GOT3 (cell line): ENCODE measurements at regions not wholly inside any gene's neighbourhood (a gene's known extent, or its start where the extent isn't known, plus 50 kb on each side); places are given as distances from the start of the nearest gene placed in this dataset.

Source experiments
- DNase-seq: peaks from one replicate; lab custom pipeline; 2025; ENCODE audit warnings: mixed read lengths; lab: John Stamatoyannopoulos, UW

DNA sequence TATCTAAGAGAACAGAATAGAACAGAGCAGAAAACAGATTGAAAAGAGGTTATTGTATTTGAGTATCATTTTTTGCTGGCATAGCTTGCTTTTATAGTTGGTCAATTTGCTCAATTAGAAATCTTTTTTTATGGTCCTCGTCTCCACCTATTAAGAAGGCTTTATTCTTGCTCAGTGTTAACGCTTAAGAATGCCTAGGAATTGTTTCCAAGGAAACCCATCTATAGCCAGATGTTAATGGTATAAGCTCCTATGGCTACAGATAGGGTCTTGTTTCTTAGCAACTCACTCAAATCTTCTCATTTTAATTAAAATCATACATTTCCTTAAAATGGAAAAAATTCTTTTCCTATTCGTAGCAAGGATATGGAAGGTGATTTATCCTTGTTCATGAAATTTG is 392.3 kb downstream of the TMEM135 start:
- no peak for DNase-seq

DNA sequence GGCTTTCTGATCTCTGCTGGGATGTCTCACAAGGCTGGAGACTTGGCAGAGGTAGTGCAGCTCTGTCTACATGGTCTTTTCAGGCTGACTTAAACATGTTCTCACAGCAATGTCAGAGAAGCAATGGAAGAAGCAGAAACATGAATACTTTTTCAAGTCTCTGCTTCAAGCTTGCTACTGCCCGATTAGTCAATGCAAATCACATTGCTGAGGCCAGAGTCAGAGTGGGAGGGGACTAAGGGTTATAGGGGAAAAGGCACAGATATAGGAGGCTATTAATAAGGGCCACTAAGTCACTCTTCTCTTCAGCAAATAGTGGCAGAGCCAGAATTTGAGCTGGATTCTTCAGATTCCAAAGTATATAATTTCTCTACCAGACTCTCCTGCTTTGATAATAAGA is 390.5 kb downstream of the TMEM135 start:
- no peak for DNase-seq

DNA sequence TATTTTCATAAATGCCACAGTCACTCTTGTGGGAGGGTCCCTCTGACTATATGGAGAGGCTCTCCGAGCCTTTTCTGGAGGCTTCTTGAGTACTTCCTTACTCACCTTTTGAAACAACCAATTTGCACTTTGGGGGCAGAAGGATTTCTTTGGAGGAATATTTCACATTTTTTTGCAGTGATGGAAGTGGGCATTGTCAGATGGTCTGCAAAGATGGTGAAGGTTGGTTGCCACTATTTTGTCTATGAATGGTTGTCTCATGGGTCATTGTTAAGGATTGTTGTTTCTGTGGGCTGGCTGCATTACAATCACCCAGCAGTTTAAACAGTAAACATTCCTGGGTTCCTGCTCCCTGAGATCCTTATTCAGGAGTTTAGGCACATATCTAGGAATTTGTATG is 388.2 kb downstream of the TMEM135 start:
- no peak for DNase-seq

DNA sequence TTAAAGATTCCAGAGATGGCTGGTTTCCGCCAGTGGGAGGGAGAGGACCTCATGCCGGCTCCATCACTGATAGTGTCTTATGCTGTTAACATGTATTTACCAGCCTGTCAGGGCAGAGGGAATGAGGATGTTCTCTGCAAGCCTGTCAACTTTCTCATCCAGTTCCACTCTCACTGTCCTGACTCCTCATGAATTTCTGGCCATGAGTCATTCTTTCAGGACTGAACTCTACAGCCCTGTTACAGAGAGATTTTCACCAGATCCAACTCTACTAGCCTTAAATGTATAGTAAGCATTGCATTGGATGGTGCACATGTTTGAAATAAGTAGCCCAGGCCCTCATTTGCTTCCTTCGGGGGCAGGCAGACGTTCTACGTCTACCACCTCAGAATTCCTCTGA is 387.7 kb downstream of the TMEM135 start:
- no peak for DNase-seq

DNA sequence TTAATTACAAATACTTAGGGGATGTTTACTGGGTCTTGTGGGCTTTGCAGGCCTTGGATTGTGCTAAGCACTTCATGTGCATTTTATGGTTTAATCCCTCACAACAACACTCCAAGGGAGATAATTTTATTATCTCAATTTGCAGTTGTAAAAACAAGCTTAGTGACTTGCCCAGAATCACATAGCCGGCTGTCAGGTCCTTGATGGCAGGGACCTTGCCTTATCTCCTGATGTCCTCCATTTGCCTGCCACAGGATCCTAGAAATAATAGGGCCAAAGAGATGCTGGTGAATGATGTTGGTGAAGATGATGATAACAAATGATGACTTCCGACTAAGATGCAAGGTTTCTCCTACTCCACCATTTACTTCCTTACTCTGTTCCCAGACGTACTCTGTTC is 385.4 kb downstream of the TMEM135 start:
- no peak for DNase-seq

DNA sequence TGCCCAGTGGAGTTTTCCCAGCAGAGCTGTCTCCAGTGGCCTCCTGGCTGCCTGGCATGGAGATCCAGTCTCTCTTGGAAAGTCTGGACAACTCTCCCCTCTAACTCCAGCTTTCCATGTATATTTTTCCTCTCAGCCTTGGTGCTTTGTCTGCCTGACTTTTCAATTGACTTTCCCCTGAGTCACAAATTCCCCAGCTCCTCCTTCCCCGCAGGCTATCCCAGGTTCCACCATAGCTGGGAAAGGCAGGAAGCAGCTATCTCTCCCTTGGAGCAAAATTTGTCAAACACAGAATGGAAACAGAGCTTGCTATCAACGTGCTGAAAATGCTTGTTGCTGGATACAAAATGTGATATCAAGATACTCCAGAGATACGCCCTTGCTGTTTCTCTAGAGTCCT is 384.8 kb downstream of the TMEM135 start:
- DNase-seq = no peak

DNA sequence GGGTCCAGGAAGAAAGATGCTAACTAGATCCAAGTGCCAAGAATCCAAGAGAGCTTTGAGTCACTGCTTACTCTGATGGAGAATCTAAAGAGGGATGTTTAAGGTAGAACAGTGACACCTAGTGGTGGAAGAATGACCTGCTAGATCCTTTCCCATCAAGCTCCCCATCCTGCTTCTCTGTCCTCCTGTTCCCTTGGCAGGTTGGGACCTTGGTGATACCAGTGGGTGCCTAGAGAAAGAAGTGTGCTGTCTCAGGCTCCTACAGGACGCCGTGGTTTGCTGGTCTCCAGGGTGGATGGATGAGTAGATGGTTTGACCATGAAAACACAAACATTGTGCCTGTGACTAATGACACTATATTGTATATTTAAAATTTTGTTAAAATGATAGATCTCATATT is 383.7 kb downstream of the TMEM135 start:
- DNase-seq = no peak

DNA sequence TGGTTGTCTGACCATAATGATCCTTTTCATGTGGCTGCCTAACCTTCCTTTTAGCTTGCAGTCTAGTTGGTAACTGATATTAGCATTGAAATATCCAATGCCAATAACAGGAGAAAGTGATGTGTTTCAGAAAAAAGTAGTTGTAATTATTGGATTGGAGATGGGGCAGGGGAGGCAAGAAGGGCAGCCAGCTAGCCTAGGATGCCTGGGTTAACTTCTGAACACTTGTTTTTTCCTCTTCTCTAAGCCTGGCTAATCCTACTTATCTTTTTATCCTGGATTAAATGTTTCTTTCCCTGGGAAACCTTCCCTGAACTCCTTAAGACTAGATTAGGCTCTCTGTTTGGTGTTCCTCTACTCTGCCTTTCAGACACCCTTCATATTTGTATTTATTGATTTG is 380.2 kb downstream of the TMEM135 start:
- DNase-seq = no peak

DNA sequence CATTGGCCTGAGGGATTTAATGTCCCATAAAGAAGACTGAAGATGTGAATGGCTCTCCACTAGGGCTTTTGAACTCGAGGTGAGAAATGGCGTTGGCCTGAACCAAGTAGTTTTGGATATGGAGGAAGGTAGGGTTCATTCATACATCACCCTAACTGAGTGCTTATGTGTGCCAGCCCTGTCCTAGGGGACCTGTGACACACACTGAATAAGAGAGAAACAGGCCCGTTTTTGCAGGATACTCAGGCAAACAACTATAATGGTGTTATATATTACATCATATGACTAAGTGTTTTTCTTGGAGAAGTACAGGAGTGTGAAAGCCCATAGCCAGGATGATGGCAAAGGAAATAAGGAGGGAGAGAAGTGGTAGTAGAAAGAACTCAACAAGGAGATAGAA is 368.1 kb downstream of the TMEM135 start:
- no peak for DNase-seq

DNA sequence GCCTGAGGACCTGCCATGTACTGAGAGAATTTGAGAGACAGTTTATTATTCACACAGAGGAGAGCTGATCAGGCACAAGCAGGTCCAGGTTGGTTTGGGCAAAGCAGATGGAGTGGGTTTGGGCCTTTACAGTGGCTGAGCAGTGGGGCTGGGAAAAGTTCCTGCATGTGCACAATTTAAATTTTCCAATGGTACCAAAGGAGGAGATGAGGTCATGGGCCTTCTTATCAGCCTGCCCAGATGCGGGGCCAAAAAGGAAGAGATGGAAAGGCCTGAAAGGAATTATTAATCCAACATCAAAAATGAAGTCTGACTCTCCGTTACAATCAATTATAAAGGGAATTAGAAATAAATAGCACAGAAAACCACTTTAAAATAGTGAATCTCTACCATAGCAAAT is 367.6 kb downstream of the TMEM135 start:
- DNase-seq = no peak

DNA sequence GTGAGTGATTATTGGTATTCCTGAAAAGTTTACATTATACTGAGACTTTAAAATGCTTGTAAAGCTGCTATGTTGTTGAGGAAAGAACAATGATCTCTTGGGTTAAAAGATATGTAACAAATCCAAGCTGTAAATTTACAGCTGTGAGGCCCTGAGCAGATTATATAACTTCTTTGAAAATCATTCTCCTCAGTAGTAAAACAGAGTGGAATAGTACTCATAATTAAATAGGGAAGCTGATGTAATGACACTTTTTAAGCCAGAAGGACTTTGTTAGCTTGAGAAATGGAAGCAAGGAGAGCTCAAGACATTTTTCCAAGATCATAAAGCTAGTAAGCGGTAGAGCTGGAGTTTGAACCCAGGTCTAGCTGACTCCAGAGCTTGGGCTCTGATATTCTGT is 363.9 kb downstream of the TMEM135 start:
- no peak for DNase-seq

DNA sequence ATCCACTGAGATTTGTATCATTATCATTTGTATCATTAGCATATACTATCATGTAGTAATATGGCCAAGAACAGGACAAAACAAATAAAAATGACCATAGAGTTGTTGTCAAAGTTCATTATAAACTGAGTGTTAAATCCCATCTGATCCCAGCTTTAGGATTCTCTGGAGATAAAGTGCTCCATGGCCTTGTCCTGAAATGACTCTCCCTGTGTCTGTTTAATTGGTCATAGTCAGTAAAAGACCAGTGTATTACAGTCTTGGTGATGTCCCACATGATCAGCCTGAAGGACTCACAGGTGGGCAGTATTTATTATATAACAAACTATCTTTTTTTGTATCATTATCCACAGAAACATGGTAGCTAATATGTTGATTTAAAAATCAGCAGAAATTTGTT is 361.6 kb downstream of the TMEM135 start:
- DNase-seq = no peak

DNA sequence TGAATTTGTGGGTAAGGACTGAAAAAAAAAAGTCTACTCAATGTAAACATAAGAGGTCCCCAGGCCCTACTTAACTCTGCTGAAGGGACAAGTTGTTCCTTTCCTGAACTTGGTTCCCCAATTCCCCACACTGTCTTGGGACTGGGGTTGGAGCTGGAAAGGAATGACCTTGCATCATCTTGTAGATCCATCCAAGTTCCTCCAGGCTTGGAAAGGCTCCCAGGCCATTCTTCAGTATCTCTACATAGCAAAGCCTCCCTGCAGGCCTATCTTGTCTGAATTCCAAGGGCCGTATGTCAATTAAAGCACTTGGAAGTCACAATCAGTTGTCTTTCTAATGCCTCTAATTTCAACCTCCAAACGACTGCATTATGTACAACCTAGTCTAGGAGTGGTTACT is 361.2 kb downstream of the TMEM135 start:
- no peak for DNase-seq

DNA sequence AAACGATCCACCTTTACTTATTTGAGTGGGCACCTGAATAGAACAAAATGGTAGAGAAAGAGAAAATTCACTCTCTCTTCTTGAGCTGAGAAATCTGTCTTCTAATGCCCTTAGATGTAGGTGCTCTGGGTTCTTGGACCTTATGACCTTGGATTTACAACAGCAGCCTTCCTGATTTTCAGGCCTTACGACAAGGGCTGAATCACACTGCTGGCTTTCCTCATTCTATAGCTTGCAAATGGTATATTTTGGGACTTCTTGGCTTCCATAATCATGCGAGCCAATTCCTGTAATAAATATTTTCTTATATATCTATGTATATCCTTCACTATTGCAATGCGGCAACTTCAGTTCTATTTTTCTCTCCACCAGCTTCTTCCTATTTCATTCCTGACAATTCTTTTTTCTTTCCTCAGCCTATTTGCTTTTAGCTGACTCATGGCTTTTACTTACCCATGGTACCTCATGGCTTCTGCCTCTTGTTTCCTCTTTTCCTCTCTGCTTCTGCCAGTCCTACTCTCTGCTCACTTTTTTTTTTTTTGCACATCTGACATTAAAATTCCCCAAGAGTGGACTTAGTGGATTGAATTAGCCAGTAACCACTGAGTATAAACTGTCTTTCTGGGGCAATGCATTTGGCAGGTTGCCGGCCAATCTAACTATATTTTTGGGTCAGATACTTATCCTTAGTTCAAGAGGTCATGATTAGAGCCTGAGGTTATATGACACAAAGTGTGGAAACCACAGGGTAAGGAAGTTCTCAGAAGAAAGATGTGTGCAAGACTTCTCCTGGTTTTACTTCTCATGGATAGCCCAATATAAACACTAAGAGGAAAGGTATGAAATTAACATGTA is 359.5 kb downstream of the TMEM135 start:
- DNase-seq = no peak

DNA sequence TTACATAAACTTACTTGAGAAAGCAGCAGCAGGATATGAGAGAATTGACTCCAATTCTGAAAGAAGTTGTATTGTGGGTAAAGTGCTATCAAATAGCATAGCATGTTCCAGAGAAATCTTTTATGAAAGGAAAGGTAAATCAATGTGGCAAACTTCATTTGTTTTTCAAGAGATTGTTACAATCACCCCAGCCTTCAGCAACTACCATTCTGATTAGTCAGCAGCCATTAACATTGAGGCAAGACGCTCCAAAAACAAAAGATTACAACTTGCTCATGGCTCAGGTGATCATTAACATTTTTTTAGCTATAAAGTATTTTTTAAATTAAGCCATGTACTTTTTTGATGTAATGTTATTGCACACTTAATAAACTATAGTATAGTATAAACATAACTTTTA is 357.2 kb downstream of the TMEM135 start:
- no peak for DNase-seq

DNA sequence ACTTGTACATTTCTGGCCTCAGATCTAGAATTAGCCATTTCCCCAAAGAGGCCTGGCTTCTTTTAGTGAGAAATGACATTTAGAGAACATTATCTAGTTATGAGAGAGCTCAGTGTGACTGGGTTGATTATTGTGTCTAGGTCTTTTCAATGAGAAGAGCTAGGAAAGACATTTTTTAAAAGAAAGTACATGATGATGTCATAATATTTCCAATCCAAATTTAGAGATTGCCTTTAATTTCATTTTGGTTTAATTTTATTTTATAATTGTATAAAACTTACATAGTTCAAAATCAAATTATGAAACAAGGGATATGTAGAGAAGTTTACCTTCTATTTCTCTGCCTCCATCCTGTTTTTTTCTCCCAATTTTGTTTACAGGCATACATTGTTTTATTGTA is 354.9 kb downstream of the TMEM135 start:
- no peak for DNase-seq

DNA sequence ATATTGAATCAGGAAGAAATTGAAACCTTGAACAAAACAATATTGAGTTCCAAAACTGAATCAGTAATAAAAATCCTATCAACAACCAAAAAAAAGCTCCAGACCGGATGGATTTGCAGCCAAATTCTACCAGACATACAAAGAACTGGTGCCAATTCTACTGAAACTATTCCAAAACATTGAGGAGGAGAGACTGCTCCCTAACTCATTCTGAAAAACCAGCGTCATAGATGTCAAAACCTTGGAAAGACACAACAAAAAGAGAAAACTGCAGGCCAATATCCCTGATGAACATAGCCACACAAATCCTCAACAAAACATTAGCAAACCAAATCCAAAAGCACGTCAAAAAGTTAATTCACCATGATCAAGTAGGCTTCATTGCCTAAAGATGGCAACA is 353.8 kb downstream of the TMEM135 start:
- DNase-seq = no peak

DNA sequence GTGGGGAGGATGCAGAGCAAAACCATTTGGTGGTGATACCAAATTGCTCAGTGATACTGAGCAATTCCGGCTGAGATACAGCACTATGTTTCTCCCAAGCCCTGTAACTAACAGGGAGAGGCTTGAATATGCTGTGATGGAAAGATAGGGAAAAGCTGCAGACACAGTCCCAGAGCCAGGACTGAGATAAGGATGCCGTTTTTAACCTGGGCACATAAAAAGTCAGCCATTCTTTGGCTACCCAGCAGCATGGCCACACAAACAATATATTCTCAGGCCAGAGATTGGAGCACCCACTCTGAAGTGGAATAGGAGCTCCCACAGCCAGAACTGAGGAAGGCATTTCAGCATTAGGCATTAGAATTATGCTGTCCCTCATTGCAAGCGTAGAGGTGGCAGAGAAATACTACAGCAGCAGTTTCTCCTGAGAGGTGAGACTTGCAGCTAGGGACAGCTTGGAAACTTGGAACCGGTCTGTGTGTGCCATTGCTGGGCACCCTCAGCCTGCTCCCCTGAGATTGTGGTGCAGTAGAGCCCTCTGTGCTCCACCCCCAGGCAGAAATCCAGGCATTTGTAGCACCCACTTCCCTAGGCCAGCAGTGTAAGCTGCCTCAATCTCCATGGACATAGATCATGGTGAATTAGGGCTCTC is 346.5 kb downstream of the TMEM135 start:
- no peak for DNase-seq

DNA sequence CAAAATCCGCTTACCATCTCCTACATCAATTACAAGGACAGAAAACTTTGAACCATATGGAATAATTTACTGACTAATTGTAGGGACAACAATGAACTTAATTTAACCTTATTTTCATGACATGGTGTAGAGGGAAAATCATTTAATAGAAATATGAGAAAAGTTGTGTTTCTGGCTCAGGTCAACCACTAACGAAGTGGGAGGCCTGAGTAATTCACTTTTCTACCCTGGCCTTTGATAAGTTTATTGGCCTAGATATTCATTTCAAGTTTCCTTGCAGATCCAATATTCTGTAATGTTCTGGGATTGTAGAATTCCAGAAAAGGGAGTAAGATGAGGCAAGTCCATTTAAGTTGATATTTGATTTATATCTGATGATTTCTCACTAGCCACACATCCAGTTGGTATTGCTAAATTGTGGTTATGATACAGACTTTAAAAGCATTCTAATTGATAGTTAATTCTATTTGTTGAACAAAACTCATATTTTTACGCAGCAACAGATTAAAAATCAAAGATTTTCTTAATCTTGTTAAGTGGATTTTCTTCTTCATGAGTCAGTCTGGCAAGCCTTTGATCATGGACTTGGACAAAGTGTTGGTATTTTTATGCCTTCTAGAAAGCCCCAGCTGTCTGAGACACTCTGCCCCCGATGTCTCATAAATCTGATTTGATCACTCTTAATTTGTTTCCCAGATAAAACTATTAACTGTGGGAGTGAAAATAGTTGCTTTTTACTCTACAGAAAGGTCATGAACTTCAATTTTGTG is 336.5 kb downstream of the TMEM135 start:
- no peak for DNase-seq
